HG03103 (cell line): ENCODE measurements at regions not wholly inside any gene's neighbourhood (a gene's known extent, or its start where the extent isn't known, plus 50 kb on each side); places are given as distances from the start of the nearest gene placed in this dataset.

Experiments
- ATAC-seq: cut with Tn5 transposase; IDR thresholded peaks from one replicate; pipeline ENCODE4 v1.9.1; 2021; ENCODE audit warnings: low read depth; ENCODE audit not compliant: unreplicated experiment

- no peak for ATAC-seq
Observed at GRCh38 chr12:89985935-89986334, 277.3 kb upstream of the ATP2B1 start.

GRCh38 chr12:89984846-89985245 is 276.2 kb upstream of the ATP2B1 start:
- ATAC-seq = no peak

GRCh38 chr12:89983622-89984021 is 275.0 kb upstream of the ATP2B1 start:
- no peak for ATAC-seq

- ATAC-seq = no peak
Observed at GRCh38 chr12:89980236-89980635, 271.6 kb upstream of the ATP2B1 start.

GRCh38 chr12:89977405-89978085 is 268.9 kb upstream of the ATP2B1 start:
- no peak for ATAC-seq

- ATAC-seq = no peak
Observed at GRCh38 chr12:89976866-89977265, 268.2 kb upstream of the ATP2B1 start.

GRCh38 chr12:89975574-89975973 is 266.9 kb upstream of the ATP2B1 start:
- no peak for ATAC-seq

- no peak for ATAC-seq
Observed at GRCh38 chr12:89971880-89972279, 263.2 kb upstream of the ATP2B1 start.

- ATAC-seq = no peak
Observed at GRCh38 chr12:89970722-89971121, 262.1 kb upstream of the ATP2B1 start.

GRCh38 chr12:89969093-89969492 is 260.5 kb upstream of the ATP2B1 start:
- ATAC-seq = no peak

GRCh38 chr12:89968151-89968700 is 259.6 kb upstream of the ATP2B1 start:
- no peak for ATAC-seq

- ATAC-seq = no peak
Observed at GRCh38 chr12:89966495-89967240, 258.0 kb upstream of the ATP2B1 start.

GRCh38 chr12:89965993-89966392 is 257.4 kb upstream of the ATP2B1 start:
- ATAC-seq = no peak

- ATAC-seq = no peak
Observed at GRCh38 chr12:89962648-89963047, 254.0 kb upstream of the ATP2B1 start.

- ATAC-seq = no peak
Observed at GRCh38 chr12:89960607-89961394, 252.2 kb upstream of the ATP2B1 start.

GRCh38 chr12:89960011-89960507 is 251.4 kb upstream of the ATP2B1 start:
- peak; percentile 77 for ATAC-seq

- ATAC-seq = no peak
Observed at GRCh38 chr12:89959179-89959578, 250.5 kb upstream of the ATP2B1 start.

- no peak for ATAC-seq
Observed at GRCh38 chr12:89954259-89954658, 245.6 kb upstream of the ATP2B1 start.

- ATAC-seq = no peak
Observed at GRCh38 chr12:89951694-89952060, 243.0 kb upstream of the ATP2B1 start.

- ATAC-seq = peak; percentile 30
Observed at GRCh38 chr12:89951050-89951693, 242.5 kb upstream of the ATP2B1 start.
